Retinal pigment epithelial cell (primary cell): ENCODE measurements at regions not wholly inside any gene's neighbourhood (a gene's known extent, or its start where the extent isn't known, plus 50 kb on each side); places are given as distances from the start of the nearest gene placed in this dataset.

ENCODE experiments used
- DNase-seq: peaks from one replicate; pipeline ENCODE4 v3.0.0-alpha.2; 2010; ENCODE audit warnings: low read depth
- H3K4me3 ChIP-seq: 2 replicates; pipeline ENCODE4 v1.5.1; 2011; ENCODE audit warnings: mild to moderate bottlenecking, low read length, control low read depth, moderate library complexity
- TF ChIP-seq, protein P1 (sequence below): conservative IDR thresholded peaks from 2 replicates; pipeline ENCODE4 v1.5.1; 2011; ENCODE audit warnings: low read depth, low read length, control low read depth, inconsistent platforms

DNA sequence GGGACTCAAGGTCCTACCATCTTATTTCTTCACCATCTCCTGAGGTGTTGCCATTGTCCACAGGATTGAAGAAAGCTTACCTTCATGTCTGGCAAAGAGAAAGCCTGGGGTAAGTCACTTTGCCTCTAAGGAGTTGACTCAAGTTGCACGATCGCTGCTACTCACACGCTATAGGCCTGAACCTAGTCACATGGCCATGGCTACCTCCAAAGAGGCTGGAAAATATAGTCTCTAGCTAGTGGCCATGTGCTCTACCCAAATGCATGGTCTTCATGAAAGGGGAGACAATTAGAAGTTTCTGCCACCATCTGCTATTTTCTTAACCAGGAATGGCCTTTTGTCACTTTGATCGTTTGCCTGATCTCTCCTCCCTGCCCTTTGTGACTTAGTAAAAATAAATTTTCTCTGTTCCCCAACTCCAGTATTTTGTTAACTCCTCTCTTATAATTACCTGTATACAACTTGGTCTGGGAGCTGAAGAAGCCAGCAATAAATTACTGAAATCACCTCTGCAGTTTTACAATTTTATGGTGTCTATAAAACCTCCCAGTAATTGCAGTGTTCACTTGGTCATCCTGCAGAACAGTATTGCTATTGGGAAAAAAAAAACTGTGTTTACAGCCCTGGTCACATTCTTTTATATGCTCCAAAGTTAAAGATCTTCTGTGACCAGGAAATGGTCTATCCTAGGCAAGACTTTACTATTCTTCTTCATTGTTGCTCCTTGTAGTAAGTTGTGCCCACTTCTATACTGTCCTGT lies 126.7 kb upstream of the TSPAN5 start:
- no peak overlapping the region for H3K4me3 ChIP-seq
- no peak for DNase-seq
- TF ChIP-seq, protein P1, sequence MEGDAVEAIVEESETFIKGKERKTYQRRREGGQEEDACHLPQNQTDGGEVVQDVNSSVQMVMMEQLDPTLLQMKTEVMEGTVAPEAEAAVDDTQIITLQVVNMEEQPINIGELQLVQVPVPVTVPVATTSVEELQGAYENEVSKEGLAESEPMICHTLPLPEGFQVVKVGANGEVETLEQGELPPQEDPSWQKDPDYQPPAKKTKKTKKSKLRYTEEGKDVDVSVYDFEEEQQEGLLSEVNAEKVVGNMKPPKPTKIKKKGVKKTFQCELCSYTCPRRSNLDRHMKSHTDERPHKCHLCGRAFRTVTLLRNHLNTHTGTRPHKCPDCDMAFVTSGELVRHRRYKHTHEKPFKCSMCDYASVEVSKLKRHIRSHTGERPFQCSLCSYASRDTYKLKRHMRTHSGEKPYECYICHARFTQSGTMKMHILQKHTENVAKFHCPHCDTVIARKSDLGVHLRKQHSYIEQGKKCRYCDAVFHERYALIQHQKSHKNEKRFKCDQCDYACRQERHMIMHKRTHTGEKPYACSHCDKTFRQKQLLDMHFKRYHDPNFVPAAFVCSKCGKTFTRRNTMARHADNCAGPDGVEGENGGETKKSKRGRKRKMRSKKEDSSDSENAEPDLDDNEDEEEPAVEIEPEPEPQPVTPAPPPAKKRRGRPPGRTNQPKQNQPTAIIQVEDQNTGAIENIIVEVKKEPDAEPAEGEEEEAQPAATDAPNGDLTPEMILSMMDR, result no peak

DNA sequence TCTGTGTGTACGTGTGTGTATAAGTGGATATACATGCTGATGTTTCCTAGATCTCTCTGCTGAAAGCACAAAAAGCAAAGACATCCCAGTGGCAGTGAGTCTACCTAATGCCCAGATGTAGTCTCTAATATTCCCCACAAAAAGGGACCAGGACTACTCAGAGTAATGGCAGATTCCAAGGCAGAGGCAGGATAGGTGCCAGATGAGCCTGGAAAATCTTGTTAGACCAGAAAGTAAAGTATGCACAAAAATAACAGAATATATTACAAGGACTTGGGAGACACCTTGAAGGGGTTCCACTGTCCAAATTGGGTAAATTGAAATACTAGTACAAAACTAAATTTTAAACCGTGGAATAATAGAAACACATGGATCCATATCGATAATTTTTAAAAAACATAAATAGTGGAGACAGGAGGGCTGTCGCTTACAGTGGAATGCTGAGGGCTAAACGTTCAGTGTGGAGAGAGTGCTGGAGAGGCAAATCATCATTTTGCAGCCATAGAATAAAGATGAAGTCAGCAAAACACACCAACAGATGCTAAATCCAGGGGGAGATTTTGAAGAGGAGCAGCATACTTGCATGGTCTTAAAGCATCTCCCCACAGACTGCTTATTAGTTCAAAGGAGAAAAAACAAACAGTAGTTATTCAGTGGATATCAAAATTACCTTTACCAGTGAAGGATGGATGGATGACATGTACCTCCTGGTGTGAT lies 123.4 kb upstream of the TSPAN5 start:
- TF ChIP-seq, protein P1, result no peak
- no peak for DNase-seq
- H3K4me3 ChIP-seq, result no peak overlapping the region

DNA sequence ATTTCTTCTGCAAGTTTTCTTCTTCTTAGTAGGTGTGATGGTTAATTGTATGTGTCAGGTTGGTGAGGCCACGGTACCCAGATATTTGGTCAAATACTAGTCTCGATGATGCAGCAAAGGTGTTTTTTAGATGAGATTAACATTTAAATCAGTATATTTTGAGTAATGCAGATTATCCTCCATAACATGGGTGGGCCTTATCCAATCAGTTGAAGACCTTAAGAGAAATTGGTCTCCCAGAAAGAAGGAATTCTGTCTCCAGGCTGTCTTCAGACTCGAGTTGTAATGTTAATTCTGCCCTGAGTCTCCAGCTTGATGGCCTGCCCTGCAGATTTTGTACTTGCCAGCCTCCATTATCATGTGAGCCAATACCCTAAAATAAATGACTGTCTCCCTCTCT lies 122.5 kb upstream of the TSPAN5 start:
- DNase-seq, result no peak
- TF ChIP-seq, protein P1, result no peak
- no peak overlapping the region for H3K4me3 ChIP-seq

DNA sequence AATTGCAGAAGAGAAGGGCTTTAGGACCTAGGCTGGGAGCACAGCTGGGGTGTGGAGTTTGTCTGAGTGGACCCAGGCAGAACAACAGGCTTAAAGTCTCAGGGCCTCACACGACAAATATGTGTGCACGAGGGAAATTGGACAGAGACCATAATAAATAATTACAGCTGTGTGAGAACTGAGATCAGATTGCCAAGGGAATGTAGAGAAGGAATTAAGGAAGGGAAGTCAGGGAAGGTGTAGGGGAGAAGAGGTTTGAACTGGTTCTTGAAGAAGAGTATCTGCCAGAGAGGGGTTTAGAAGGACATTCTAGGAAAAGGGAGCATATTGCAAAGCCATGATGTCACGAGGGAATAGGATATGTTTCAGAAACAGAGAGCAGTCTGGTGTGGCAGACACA lies 120.7 kb upstream of the TSPAN5 start:
- TF ChIP-seq, protein P1, result no peak
- no peak overlapping the region for H3K4me3 ChIP-seq
- no peak for DNase-seq

DNA sequence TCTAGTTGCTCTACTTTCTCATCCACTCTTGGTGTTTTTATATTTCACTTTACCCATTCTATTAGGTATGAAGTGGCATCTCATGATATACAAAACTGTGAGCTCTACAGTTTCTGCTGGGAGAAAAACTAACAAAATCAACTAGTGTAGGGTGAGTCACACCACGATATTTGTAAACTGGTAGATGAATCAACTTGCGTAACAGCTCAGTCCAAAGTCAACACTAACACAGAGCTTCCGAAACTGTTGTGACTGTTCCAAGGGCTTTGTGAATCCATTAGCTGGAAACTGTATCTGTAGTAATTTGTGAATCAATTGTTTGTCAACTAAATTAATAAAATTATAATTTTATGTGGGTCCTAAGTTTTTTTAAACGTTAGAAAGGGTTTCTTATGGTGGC lies 119.8 kb upstream of the TSPAN5 start:
- peak; percentile 2 for DNase-seq
- no peak overlapping the region for H3K4me3 ChIP-seq
- TF ChIP-seq, protein P1, result no peak

DNA sequence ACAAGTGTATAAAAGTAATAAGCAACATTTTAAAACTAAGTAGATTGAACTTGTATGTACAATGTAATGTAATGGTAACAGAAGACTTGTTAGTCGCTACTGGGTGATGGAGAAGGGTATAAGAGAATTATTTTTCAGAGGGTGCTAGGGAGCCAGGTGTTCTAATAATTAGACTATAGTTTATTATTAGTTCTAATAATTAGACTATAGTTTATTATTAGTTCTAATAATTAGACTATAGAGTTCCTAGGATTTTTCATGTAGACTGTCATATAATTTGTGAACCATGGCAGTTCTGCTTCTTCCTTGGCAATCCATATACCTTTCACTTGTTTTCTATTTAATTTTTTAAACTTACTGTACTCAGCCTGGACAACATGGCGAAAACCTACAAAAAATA lies 117.3 kb upstream of the TSPAN5 start:
- no peak for DNase-seq
- H3K4me3 ChIP-seq, result no peak overlapping the region
- TF ChIP-seq, protein P1, result no peak

DNA sequence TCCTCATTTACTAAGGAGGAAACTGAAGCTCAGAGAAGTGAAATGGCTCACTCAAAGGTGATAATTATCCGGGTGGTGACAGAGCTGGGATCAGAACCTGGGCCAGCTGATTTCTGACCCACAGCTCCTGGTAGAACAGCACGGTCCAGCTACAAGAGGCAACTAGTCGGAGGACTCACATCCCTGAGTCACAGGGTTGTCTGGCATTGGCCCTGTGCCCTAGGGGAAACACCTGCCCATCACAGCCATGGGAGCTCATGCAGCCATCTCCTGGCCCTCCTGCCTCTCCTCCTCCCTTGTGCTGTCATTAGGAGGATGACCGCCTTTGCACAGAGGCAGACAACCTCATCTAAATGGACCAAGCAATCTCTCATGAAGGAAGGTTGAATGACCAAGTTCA lies 115.2 kb upstream of the TSPAN5 start:
- TF ChIP-seq, protein P1, result no peak
- H3K4me3 ChIP-seq, result no peak overlapping the region
- DNase-seq, result no peak
